ENCODE measurements at regions not wholly inside any gene's neighbourhood (a gene's known extent, or its start where the extent isn't known, plus 50 kb on each side); places are given as distances from the start of the nearest gene placed in this dataset.
A peak's percentile ranks its signal among the peaks of the same experiment; 100 is the strongest.

- Histone ChIP-seq H3K4me3 (replicated peaks in 1 of 3) (no peak overlapping the region), H3K4me1 (no peaks in the 10 kb centered on the region), H3K27me3 (no peaks in the 10 kb centered on the region), H3K27ac (no peak overlapping the region), H3K9me3 (no peaks in the 10 kb centered on the region), H3K36me3 (no peaks in the 10 kb centered on the region)
- 83 to 96% methylated on average over 2 of the region's 2 CpGs for WGBS, 2 donors
- no peak for DNase-seq
- TF ChIP-seq POLR2A (IDR thresholded peaks at IDR 0.05) (no peak), CTCF (IDR thresholded peaks at IDR 0.05) (no peak)
- intact Hi-C loops (cut with DNase I): no loop called here
Measured at GRCh38 chr18:22267225-22267624, 97.8 kb downstream of the GATA6 start.

- no peak for TF ChIP-seq CTCF (IDR thresholded peaks at IDR 0.05)
- TF ChIP-seq POLR2A (IDR thresholded peaks at IDR 0.05): no peak
- Histone ChIP-seq H3K4me3 (replicated peaks in 1 of 3) (no peak overlapping the region), H3K27me3 (no peaks in the 10 kb centered on the region), H3K9me3 (no peaks in the 10 kb centered on the region), H3K4me1 (no peaks in the 10 kb centered on the region), H3K36me3 (no peaks in the 10 kb centered on the region), H3K27ac (no peak overlapping the region)
- 97 to 100% methylated on average over 2 to 4 of the region's 4 CpGs for WGBS, 2 donors
- intact Hi-C loops (cut with DNase I): no loop called here
- DNase-seq: no peak
Measured at GRCh38 chr18:22265838-22266237, 96.4 kb downstream of the GATA6 start.

GRCh38 chr18:22260208-22260820 lies 90.9 kb downstream of the GATA6 start:
- Histone ChIP-seq H3K27ac (no peak overlapping the region), H3K27me3 (no peaks in the 10 kb centered on the region), H3K36me3 (no peaks in the 10 kb centered on the region), H3K4me1 (no peaks in the 10 kb centered on the region), H3K4me3 (replicated peaks in 1 of 3) (no peak overlapping the region), H3K9me3 (no peaks in the 10 kb centered on the region)
- no peak for DNase-seq
- 86 to 90% methylated on average over 8 of the region's 8 CpGs for WGBS, 2 donors
- TF ChIP-seq POLR2A (IDR thresholded peaks at IDR 0.05): no peak
- TF ChIP-seq CTCF (IDR thresholded peaks at IDR 0.05): no peak
- intact Hi-C loops (cut with DNase I): no loop called here

GRCh38 chr18:22257022-22257543 lies 87.7 kb downstream of the GATA6 start:
- no peaks in the 10 kb centered on the region for H3K4me1 ChIP-seq
- H3K27ac ChIP-seq: no peak overlapping the region
- no peaks in the 10 kb centered on the region for H3K27me3 ChIP-seq
- intact Hi-C loops (cut with DNase I): no loop called here
- H3K4me3 ChIP-seq (replicated peaks in 1 of 3): no peak overlapping the region
- no peaks in the 10 kb centered on the region for H3K9me3 ChIP-seq
- 80 to 81% methylated on average over 5 of the region's 5 CpGs for WGBS, 2 donors
- no peak for TF ChIP-seq CTCF (IDR thresholded peaks at IDR 0.05)
- TF ChIP-seq POLR2A (IDR thresholded peaks at IDR 0.05): no peak
- H3K36me3 ChIP-seq: no peaks in the 10 kb centered on the region
- DNase-seq: no peak

- Histone ChIP-seq H3K4me3 (replicated peaks in 1 of 3) (no peak overlapping the region), H3K27ac (peak overlapping the region in 1 of 3 donors; percentile 13), H3K36me3 (no peaks in the 10 kb centered on the region), H3K4me1 (no peaks in the 10 kb centered on the region), H3K9me3 (no peaks in the 10 kb centered on the region), H3K27me3 (no peaks in the 10 kb centered on the region)
- TF ChIP-seq POLR2A (IDR thresholded peaks at IDR 0.05): no peak
- TF ChIP-seq CTCF (IDR thresholded peaks at IDR 0.05): no peak
- 40 to 41% methylated on average over 11 of the region's 11 CpGs for WGBS, 2 donors
- intact Hi-C loops (cut with DNase I): no loop called here
- DNase-seq: peak; percentile 9 to 11
Measured at GRCh38 chr18:22254088-22254487, 84.7 kb downstream of the GATA6 start.

Measured in thyroid gland (tissue), 4 donors.